C4-2B (cell line): ENCODE measurements at regions not wholly inside any gene's neighbourhood (a gene's known extent, or its start where the extent isn't known, plus 50 kb on each side); places are given as distances from the start of the nearest gene placed in this dataset.

ENCODE experiments used
- CTCF ChIP-seq: fragments of 450-650 bp; conservative IDR thresholded peaks from 2 replicates; pipeline ENCODE4 v1.5.1; 2017; ENCODE audit warnings: mild to moderate bottlenecking
- ZFX ChIP-seq: fragments of 450-650 bp; IDR thresholded peaks from 2 replicates; pipeline ENCODE4 v1.6.1; 2017

DNA sequence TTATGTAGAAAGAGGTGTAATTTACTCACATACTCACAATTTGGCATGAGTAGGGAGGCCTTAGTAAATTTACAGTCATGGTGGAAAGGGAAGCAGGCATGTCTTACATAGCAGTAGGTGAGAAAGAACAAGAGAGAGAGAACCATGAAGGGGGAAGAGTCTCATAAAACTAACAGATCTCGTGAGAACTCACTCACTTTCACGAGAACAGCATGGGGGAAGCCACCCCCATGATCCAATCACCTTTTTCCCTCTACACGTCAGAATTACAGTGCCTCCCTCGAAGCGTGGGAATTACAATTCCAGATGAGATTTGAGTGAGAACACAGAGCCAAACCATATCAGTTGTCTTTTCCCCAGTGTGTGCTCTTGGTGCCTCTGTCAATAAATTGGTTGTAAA lies 855.3 kb downstream of the TBL1XR1 start:
- TF ChIP-seq CTCF (no peak), ZFX (no peak)
